B cell (primary cell): ENCODE measurements at regions not wholly inside any gene's neighbourhood (a gene's known extent, or its start where the extent isn't known, plus 50 kb on each side); places are given as distances from the start of the nearest gene placed in this dataset.

ENCODE experiments used
- ATAC-seq: fragments of 200-7000 bp; cut with Tn5 transposase; one replicate; pipeline ENCODE4 v1.10.0; 2021; ENCODE audit warnings: low read depth, mild to moderate bottlenecking, moderate number of reproducible peaks, moderate library complexity
- CTCF ChIA-PET: fragments of 350-600 bp; sonication (Branson Sonifier 250); formaldehyde crosslinking; loops from one replicate; lab custom pipeline; 2021; ENCODE audit warnings: antibody characterized with exemption, inconsistent platforms; lab: Charles Lee
- POLR2A ChIA-PET: fragments of 350-600 bp; sonication (Branson Sonifier 250); formaldehyde crosslinking; loops from one replicate; lab custom pipeline; 2021; ENCODE audit warnings: antibody characterized with exemption; lab: Charles Lee
- DNase-seq: peaks from one replicate; pipeline ENCODE4 v3.0.0; 2013
- H2AFZ ChIP-seq: 2 replicates; pipeline ENCODE4 v1.6.1; 2012; ENCODE audit warnings: mild to moderate bottlenecking, low read depth, low read length; ENCODE audit not compliant: insufficient read depth, poor library complexity, severe bottlenecking
- H3K27ac ChIP-seq, 2 donors: 1 replicate in 1 of 2; 2 replicates in 1 of 2; pipeline ENCODE4 v1.5.1; 2012 to 2013; ENCODE audit warnings: low read length in 2 of 2, mild to moderate bottlenecking in 2 of 2, moderate library complexity in 1 of 2
- H3K27me3 ChIP-seq, 4 experiments: fragments of 200-600 bp in 1 of 4; sonication (generic) in 1 of 4; replicated peaks in 1 of 4; 1 replicate in 2 of 4; 2 replicates in 2 of 4; pipeline versions ENCODE4 v1.6.1 to v1.7.0; 2013 to 2016; ENCODE audit warnings: low read length in 3 of 4, mild to moderate bottlenecking in 2 of 4, mixed read lengths in 1 of 4, moderate library complexity in 1 of 4; ENCODE audit not compliant: insufficient read depth in 4 of 4, control insufficient read depth in 3 of 4; ENCODE audit errors: control extremely low read depth in 1 of 4
- H3K36me3 ChIP-seq, 2 experiments: replicated peaks in 1 of 2; 1 replicate in 1 of 2; 2 replicates in 1 of 2; pipeline versions ENCODE4 v1.6.1 to v1.7.1; 2013; ENCODE audit warnings: low read length in 1 of 2; ENCODE audit not compliant: insufficient read depth in 2 of 2, control insufficient read depth in 1 of 2; ENCODE audit errors: control extremely low read depth in 1 of 2, extremely low read depth in 1 of 2
- H3K4me1 ChIP-seq, 2 donors: fragments of 200-600 bp in 1 of 2; sonication (generic) in 1 of 2; 1 replicate in 1 of 2; 2 replicates in 1 of 2; pipeline versions ENCODE4 v1.5.1 to v1.6.1; 2013 to 2017; ENCODE audit warnings: low read length in 2 of 2; ENCODE audit not compliant: control insufficient read depth in 2 of 2, insufficient read depth in 2 of 2
- H3K4me2 ChIP-seq: replicated peaks from 2 replicates; pipeline ENCODE3; 2012; ENCODE audit warnings: mild to moderate bottlenecking, low read depth, low read length; ENCODE audit not compliant: poor library complexity, severe bottlenecking
- H3K4me3 ChIP-seq, 5 experiments: fragments of 200-600 bp in 1 of 5; sonication (generic) in 1 of 5; 1 replicate in 3 of 5; 2 replicates in 2 of 5; pipeline versions ENCODE4 v1.5.1 to v1.7.0; 2011 to 2016; ENCODE audit warnings: low read length in 4 of 5, mild to moderate bottlenecking in 4 of 5, low read depth in 2 of 5, control low read depth in 1 of 5, moderate library complexity in 1 of 5; ENCODE audit not compliant: insufficient read depth in 1 of 5; ENCODE audit errors: control extremely low read depth in 1 of 5, extremely low read depth in 1 of 5
- H3K79me2 ChIP-seq: fragments of 200-600 bp; sonication (generic); one replicate; pipeline ENCODE4 v1.6.0; 2016; ENCODE audit warnings: low read length; ENCODE audit not compliant: control insufficient read depth, insufficient read depth
- H3K9ac ChIP-seq: fragments of 200-600 bp; sonication (generic); 2 replicates; pipeline ENCODE4 v1.6.1; 2017; ENCODE audit warnings: mild to moderate bottlenecking, low read length, moderate library complexity
- H3K9me3 ChIP-seq, 3 donors: one replicate each; pipeline versions ENCODE4 v1.6.1 to v1.7.1; 2013; ENCODE audit warnings: low read length in 2 of 3; ENCODE audit not compliant: control insufficient read depth in 2 of 3, insufficient read depth in 1 of 3; ENCODE audit errors: control extremely low read depth in 1 of 3
- H4K20me1 ChIP-seq: 2 replicates; pipeline ENCODE4 v1.6.0; 2012; ENCODE audit warnings: mild to moderate bottlenecking, low read length; ENCODE audit not compliant: insufficient read depth, control insufficient read depth, poor library complexity, severe bottlenecking
- H3K27ac Mint-ChIP-seq: one replicate; pipeline ENCODE4 v1.8.0; 2021; ENCODE audit warnings: mixed read lengths
- H3K27me3 Mint-ChIP-seq: one replicate; pipeline ENCODE4 v1.8.0; 2021; ENCODE audit warnings: mixed read lengths
- H3K4me1 Mint-ChIP-seq: one replicate; pipeline ENCODE4 v1.8.0; 2021; ENCODE audit warnings: mixed read lengths
- H3K4me3 Mint-ChIP-seq: one replicate; pipeline ENCODE4 v1.8.0; 2021; ENCODE audit warnings: mixed read lengths
- H3K9me3 Mint-ChIP-seq: one replicate; pipeline ENCODE4 v1.8.0; 2022; ENCODE audit warnings: mixed read lengths; ENCODE audit not compliant: insufficient read depth
- EZH2 ChIP-seq: IDR thresholded peaks from 2 replicates; pipeline ENCODE4 v1.6.1; 2012; ENCODE audit warnings: borderline replicate concordance, low read depth, mild to moderate bottlenecking, moderate library complexity, low read length; ENCODE audit not compliant: insufficient read depth, poor library complexity, severe bottlenecking
- WGBS: methylation state at CpG from one replicate; pipeline ENCODE4 v1.1.5; 2013; ENCODE audit warnings: missing lambda C conversion rate; ENCODE audit not compliant: insufficient coverage; 5-methylcytosine and 5-hydroxymethylcytosine counted together
- intact Hi-C: fragments of 100-400 bp; cut with micrococcal nuclease; formaldehyde crosslinking; loops from one replicate; pipeline ENCODE4 v1.10.0; 2022
- TF ChIP-seq, protein P1 (sequence below): fragments of 200-600 bp; IDR thresholded peaks from one replicate; pipeline ENCODE4 v1.8.0; 2022; ENCODE audit warnings: antibody characterized with exemption, mild to moderate bottlenecking

DNA sequence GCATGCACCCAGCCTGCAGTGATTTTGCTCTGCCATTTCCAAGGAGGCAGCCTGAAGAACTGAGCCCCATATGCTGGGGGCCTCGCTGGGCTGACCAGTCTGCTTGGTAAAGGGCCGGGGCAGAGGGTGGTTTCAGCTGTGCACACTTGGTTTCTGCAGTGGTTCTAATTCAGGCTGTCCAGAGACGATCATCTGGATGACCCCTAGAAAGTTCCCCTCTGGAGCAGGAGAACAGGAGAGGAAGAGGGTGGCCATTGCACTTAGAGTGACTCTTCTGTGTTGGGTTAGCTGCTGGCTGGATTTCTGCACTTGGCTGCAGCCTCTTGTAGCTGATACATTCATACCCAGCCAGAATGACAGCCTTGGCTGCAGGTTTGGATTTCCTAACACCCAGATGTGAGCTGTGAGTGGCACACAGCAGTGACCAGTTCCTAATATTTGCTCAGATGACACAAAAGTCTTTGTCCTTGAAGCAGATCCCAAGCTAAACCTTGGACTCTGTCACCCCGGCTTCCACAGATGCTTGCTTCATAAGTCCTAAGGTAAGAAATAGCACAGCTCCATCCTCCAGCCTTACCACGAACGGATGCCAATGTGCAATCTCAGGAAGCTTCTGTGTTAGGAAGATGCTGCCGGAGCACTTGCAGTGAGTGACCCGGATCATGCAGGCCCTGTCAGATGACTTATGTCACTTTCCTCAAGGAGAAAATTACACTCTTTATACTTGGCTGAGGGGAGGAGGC, 105.6 kb downstream of the HNRNPLL start:
- Histone ChIP-seq H3K4me2 (no peak overlapping the region), H3K27ac (no peak overlapping the region), H3K79me2 (no peaks in the 10 kb centered on the region), H3K4me3 (no peak overlapping the region), H2AFZ (no peak overlapping the region), H3K36me3 (no peaks in the 10 kb centered on the region), H3K27me3 (peaks cover 0 to 4% (median 0%) of the 10 kb centered on the region in 4 experiments), H3K4me1 (peaks cover 10 to 21% of the 10 kb centered on the region in 2 donors), H3K9ac (no peak overlapping the region), H4K20me1 (no peaks in the 10 kb centered on the region), H3K9me3 (peaks cover 0 to 14% (median 3%) of the 10 kb centered on the region in 3 donors)
- Mint-ChIP-seq H3K4me1 (peaks cover 15% of the 10 kb centered on the region), H3K4me3 (no peak overlapping the region), H3K27me3 (peaks cover 4% of the 10 kb centered on the region), H3K27ac (no peak overlapping the region), H3K9me3 (peaks cover 3% of the 10 kb centered on the region)
- ATAC-seq, result no peak
- WGBS, result 94% methylated on average over 4 of the region's 8 CpGs
- TF ChIP-seq, protein P1, sequence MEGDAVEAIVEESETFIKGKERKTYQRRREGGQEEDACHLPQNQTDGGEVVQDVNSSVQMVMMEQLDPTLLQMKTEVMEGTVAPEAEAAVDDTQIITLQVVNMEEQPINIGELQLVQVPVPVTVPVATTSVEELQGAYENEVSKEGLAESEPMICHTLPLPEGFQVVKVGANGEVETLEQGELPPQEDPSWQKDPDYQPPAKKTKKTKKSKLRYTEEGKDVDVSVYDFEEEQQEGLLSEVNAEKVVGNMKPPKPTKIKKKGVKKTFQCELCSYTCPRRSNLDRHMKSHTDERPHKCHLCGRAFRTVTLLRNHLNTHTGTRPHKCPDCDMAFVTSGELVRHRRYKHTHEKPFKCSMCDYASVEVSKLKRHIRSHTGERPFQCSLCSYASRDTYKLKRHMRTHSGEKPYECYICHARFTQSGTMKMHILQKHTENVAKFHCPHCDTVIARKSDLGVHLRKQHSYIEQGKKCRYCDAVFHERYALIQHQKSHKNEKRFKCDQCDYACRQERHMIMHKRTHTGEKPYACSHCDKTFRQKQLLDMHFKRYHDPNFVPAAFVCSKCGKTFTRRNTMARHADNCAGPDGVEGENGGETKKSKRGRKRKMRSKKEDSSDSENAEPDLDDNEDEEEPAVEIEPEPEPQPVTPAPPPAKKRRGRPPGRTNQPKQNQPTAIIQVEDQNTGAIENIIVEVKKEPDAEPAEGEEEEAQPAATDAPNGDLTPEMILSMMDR, result no peak
- no peak for TF ChIP-seq EZH2
- intact Hi-C loops, result no loop called here
- no peak for DNase-seq
- CTCF ChIA-PET, result interaction anchor here (0.6 to 4.1 kb wide), 3 partner anchors 12 to 181 kb away, joined by 3 to 53 read pairs (median 10); no protein-coding TSS in a partner anchor
- POLR2A ChIA-PET, result no interaction called here

GRCh38 chr2:38495880-38496279, 106.8 kb downstream of the HNRNPLL start:
- Histone ChIP-seq H3K27ac (no peak overlapping the region), H3K4me1 (peaks cover 10 to 21% of the 10 kb centered on the region in 2 donors), H3K9me3 (peaks cover 0 to 3% (median 0%) of the 10 kb centered on the region in 3 donors), H3K9ac (no peak overlapping the region), H4K20me1 (no peaks in the 10 kb centered on the region), H3K79me2 (no peaks in the 10 kb centered on the region), H3K4me2 (no peak overlapping the region), H3K27me3 (peaks cover 0 to 3% (median 0%) of the 10 kb centered on the region in 4 experiments), H3K4me3 (no peak overlapping the region), H2AFZ (no peak overlapping the region), H3K36me3 (no peaks in the 10 kb centered on the region)
- H3K27me3 Mint-ChIP-seq, result no peaks in the 10 kb centered on the region
- intact Hi-C loops, result no loop called here
- no peak for ATAC-seq
- ChIA-PET CTCF (no interaction called here), POLR2A (no interaction called here)
- H3K9me3 Mint-ChIP-seq, result no peaks in the 10 kb centered on the region
- H3K4me3 Mint-ChIP-seq, result no peak overlapping the region
- no peak overlapping the region for H3K27ac Mint-ChIP-seq
- no peak for DNase-seq
- no peak for TF ChIP-seq EZH2
- TF ChIP-seq, protein P1, result no peak
- H3K4me1 Mint-ChIP-seq, result peaks cover 15% of the 10 kb centered on the region
- no CpG with 5 or more reads among the region's 2 CpGs for WGBS
